ENCODE measurements at regions not wholly inside any gene's neighbourhood (a gene's known extent, or its start where the extent isn't known, plus 50 kb on each side); places are given as distances from the start of the nearest gene placed in this dataset.
"Not testable (repeated sequence)": the region's sequence is repeated elsewhere in the genome, so short reads cannot be mapped to it uniquely, and the experiment has no call there.

GRCh38 chr9:13915131-13915530, 398.8 kb downstream of the NFIB start:
- TF ChIP-seq, protein P1, sequence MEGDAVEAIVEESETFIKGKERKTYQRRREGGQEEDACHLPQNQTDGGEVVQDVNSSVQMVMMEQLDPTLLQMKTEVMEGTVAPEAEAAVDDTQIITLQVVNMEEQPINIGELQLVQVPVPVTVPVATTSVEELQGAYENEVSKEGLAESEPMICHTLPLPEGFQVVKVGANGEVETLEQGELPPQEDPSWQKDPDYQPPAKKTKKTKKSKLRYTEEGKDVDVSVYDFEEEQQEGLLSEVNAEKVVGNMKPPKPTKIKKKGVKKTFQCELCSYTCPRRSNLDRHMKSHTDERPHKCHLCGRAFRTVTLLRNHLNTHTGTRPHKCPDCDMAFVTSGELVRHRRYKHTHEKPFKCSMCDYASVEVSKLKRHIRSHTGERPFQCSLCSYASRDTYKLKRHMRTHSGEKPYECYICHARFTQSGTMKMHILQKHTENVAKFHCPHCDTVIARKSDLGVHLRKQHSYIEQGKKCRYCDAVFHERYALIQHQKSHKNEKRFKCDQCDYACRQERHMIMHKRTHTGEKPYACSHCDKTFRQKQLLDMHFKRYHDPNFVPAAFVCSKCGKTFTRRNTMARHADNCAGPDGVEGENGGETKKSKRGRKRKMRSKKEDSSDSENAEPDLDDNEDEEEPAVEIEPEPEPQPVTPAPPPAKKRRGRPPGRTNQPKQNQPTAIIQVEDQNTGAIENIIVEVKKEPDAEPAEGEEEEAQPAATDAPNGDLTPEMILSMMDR (IDR thresholded peaks at IDR 0.05; ENCODE audit: low read depth, low read length), result no peak
- DNase-seq (ENCODE audit: low read depth, low spot score), result no peak
- in situ Hi-C loops (cut with HindIII; ENCODE audit: low sequenced_read_pairs), result no loop called here
- H3K4me3 ChIP-seq (ENCODE audit: low read depth, low read length), result no peak overlapping the region

DNA sequence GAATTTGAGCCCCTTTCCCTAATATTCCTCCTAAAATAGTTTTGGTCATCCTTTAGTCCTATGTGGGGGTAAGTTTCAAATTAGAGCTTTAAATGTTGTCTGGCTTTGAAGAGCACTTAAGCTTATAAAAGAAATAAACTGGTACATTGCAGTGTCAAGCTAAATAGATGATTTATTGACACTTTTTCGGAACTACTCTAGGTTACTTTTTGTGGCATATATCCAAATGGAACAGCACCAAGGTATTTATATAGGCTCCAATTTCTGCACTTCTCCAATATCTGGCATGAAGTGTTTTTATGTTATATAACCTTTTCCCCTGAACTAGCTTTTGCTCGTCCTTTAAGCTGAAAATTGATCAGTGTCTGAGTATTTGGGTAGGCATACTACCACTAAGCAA, 402.5 kb downstream of the NFIB start:
- DNase-seq (ENCODE audit: low read depth, low spot score), result no peak
- TF ChIP-seq, protein P1 (IDR thresholded peaks at IDR 0.05; ENCODE audit: low read depth, low read length), result no peak
- in situ Hi-C loops (cut with HindIII; ENCODE audit: low sequenced_read_pairs), result no loop called here
- no peak overlapping the region for H3K4me3 ChIP-seq (ENCODE audit: low read depth, low read length)

- DNase-seq (ENCODE audit: low read depth, low spot score); in situ Hi-C loops (cut with HindIII; ENCODE audit: low sequenced_read_pairs); H3K4me3 ChIP-seq (ENCODE audit: low read depth, low read length): not testable (repeated sequence)
These were observed 406.1 kb downstream of the NFIB start for GRCh38 chr9:13907842-13908241.

DNA sequence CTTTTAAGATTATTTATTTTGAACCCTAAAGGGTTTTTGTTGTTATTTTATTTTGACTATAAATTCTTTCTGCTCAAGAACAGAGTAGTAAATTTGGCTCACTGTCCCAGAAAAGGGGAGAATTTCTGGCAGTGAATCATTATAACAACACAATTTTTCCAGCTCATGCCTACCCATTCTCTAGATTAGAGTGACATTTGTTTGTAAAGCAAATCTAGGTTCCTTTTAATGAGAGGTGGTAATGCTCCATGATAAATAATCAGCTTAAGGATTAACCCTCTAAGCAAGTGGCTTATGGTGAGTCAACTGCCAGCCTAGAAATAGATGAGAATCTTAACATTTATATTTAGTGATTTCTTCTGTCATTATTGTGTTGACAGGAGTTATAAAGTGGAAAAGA, 409.2 kb downstream of the NFIB start:
- in situ Hi-C loops (cut with HindIII; ENCODE audit: low sequenced_read_pairs), result no loop called here
- H3K4me3 ChIP-seq (ENCODE audit: low read depth, low read length), result no peak overlapping the region
- TF ChIP-seq, protein P1 (IDR thresholded peaks at IDR 0.05; ENCODE audit: low read depth, low read length), result no peak
- DNase-seq (ENCODE audit: low read depth, low spot score), result peak; percentile 24

DNA sequence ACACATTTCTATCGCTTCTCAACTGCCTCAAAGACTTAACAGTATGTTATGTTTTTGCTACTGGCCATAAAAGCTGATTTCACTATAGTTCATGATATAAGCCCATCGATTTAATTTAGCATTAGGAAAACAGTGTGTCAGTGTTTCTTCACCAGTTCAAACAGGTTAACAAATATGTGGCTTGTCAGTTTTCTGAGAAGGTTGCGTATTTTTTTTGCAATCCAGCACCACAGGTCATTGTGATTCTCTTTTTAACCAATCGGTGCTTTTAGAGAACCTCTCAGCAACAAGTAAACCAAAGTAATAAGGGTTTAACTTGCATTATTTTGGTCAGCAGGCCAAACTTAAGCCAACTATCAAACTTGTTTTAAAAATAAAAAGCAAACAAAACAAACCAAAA, 409.6 kb downstream of the NFIB start:
- H3K4me3 ChIP-seq (ENCODE audit: low read depth, low read length), result no peak overlapping the region
- in situ Hi-C loops (cut with HindIII; ENCODE audit: low sequenced_read_pairs), result no loop called here
- TF ChIP-seq, protein P1 (IDR thresholded peaks at IDR 0.05; ENCODE audit: low read depth, low read length), result no peak
- DNase-seq (ENCODE audit: low read depth, low spot score), result no peak

DNA sequence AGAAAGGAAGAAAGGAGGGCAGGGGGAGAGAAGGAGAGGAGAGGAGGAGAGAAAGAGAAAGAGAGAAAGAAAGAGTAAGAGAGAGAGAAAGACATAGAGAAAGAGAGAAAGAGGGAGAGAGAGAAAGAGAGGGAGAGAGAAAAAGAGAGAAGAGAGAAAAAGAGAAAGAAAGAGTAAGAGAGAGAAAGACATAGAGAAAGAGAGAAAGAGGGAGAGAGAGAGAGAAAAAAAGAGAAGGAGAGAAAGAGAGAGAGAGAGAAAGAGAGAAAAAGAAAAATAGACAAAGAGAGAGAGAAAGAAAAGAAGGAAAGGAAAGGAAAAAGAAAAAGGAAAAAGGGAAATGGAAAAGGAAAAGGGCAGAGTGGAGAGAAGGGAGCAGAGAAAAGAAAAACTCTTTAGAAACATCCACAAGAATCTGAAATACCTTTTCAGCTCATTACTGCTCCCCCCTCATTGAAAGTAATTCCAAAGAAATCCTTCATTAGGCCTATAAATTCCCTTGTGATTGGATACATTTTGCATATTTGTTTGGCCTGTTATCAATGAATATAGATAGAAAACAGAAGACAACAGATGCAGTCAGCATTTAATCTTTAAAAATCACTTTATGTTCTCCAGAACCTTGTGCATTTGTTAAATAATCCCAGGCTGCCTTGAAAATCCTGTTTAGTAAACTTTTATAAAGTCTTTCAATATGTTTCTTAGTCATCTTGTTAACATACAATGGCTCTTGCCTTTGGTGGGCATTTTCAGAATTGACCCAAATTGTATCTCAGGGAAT, 411.5 kb downstream of the NFIB start:
- H3K4me3 ChIP-seq (ENCODE audit: low read depth, low read length), result no peak overlapping the region
- in situ Hi-C loops (cut with HindIII; ENCODE audit: low sequenced_read_pairs), result no loop called here
- no peak for DNase-seq (ENCODE audit: low read depth, low spot score)
- TF ChIP-seq, protein P1 (IDR thresholded peaks at IDR 0.05; ENCODE audit: low read depth, low read length), result no peak

DNA sequence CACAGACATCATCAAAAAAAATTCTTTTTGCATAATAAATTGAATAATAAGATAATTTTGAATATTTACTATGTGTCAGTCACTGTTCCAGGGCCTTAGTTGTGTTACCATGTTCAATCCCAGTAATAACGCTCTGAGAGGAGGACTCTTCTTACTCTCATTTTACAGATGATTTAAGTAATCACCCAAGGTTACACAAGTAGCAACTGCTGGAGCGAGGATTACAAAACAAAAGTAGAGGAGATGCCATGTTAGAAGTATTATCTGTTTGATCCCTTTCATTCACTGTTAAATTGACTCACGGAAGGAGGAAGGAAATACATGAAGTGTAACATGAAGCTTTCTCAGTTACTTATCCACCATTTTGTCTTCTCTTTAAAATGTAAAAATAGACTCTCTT, 412.8 kb downstream of the NFIB start:
- TF ChIP-seq, protein P1 (IDR thresholded peaks at IDR 0.05; ENCODE audit: low read depth, low read length), result no peak
- no peak for DNase-seq (ENCODE audit: low read depth, low spot score)
- H3K4me3 ChIP-seq (ENCODE audit: low read depth, low read length), result no peak overlapping the region
- in situ Hi-C loops (cut with HindIII; ENCODE audit: low sequenced_read_pairs), result no loop called here

Measured in astrocyte of the spinal cord (primary cell).